HepG2 (cell line): ENCODE measurements at regions not wholly inside any gene's neighbourhood (a gene's known extent, or its start where the extent isn't known, plus 50 kb on each side); places are given as distances from the start of the nearest gene placed in this dataset.

Experiments used
- ATAC-seq: fragments of 200-7000 bp; cut with Tn5 transposase; 3 replicates; pipeline ENCODE4 v1.9.1; 2020; ENCODE audit warnings: mild to moderate bottlenecking, moderate library complexity
- BruUV-seq: library from RNA; stranded (reverse); fragments of 400-500 nt; replicated peaks from 2 replicates; lab custom pipeline; 2021; lab: Mats Ljungman, UMichigan
- CTCF ChIA-PET: fragments of 300-600 bp; formaldehyde crosslinking; extraction: SDS; loops from one replicate; lab custom pipeline; 2021; ENCODE audit warnings: low total read pairs, inconsistent platforms, low intra/inter-chr PET ratio; lab: Yijun Ruan, JAX
- POLR2A ChIA-PET: fragments of 350-600 bp; sonication (Branson Sonifier 250); formaldehyde crosslinking; loops from one replicate; lab custom pipeline; 2020; ENCODE audit warnings: antibody characterized with exemption, inconsistent platforms; lab: Yijun Ruan, JAX
- DNase-seq: peaks from one replicate; pipeline ENCODE4 v3.0.0-alpha.2; 2015; ENCODE audit warnings: low spot score
- FAIRE-seq: peaks from 3 replicates; lab custom pipeline; 2011; peaks lifted over from hg19 to GRCh38; lab: Jason Lieb, UNC
- H2AFZ ChIP-seq: one replicate; pipeline ENCODE4 v1.6.1; 2011; ENCODE audit warnings: low read length, inconsistent platforms
- H3K27ac ChIP-seq: fragments of 300-600 bp; 3 replicates; pipeline ENCODE4 v1.8.0; 2011; ENCODE audit warnings: mixed run types, mild to moderate bottlenecking, mixed read lengths, low read length, inconsistent platforms; ENCODE audit not compliant: insufficient read depth; ENCODE audit errors: extremely low read length
- H3K27me3 ChIP-seq, 2 experiments: fragments of 200-600 bp in 1 of 2; 2 replicates in 1 of 2; 3 replicates in 1 of 2; pipeline versions ENCODE4 v1.6.0 to v1.8.0; 2011; ENCODE audit warnings: low read length in 2 of 2, mild to moderate bottlenecking in 2 of 2, moderate library complexity in 2 of 2, inconsistent platforms in 1 of 2; ENCODE audit not compliant: insufficient read depth in 2 of 2, control insufficient read depth in 1 of 2
- H3K36me3 ChIP-seq, 2 experiments: fragments of 200-600 bp in 1 of 2; replicated peaks in 1 of 2; 2 replicates in 1 of 2; 3 replicates in 1 of 2; pipeline versions ENCODE4 v1.5.1 to v1.8.0; 2011; ENCODE audit warnings: low read length in 2 of 2, inconsistent platforms in 1 of 2; ENCODE audit not compliant: insufficient read depth in 2 of 2, control insufficient read depth in 1 of 2
- H3K4me1 ChIP-seq: 2 replicates; pipeline ENCODE4 v1.5.1; 2012; ENCODE audit warnings: low read length, inconsistent platforms; ENCODE audit not compliant: insufficient read depth
- H3K4me2 ChIP-seq: 2 replicates; pipeline ENCODE4 v1.6.0; 2011; ENCODE audit warnings: low read depth, low read length, inconsistent platforms
- H3K4me3 ChIP-seq, 3 experiments: fragments of 200-600 bp in 1 of 3; sonication (generic), shearing (Covaris generic) in 1 of 3; replicated peaks in 1 of 3; 2 replicates each; pipeline ENCODE4 v1.5.1; 2011 to 2016; ENCODE audit warnings: low read length in 3 of 3, inconsistent platforms in 2 of 3, low read depth in 2 of 3, mild to moderate bottlenecking in 2 of 3, control low read depth in 1 of 3, mixed read lengths in 1 of 3; ENCODE audit not compliant: insufficient read depth in 1 of 3
- H3K79me2 ChIP-seq: one replicate; pipeline ENCODE4 v1.6.1; 2011; ENCODE audit warnings: low read length, inconsistent platforms; ENCODE audit not compliant: insufficient read depth
- H3K9ac ChIP-seq: 2 replicates; pipeline ENCODE4 v1.6.0; 2011; ENCODE audit warnings: mild to moderate bottlenecking, low read depth, low read length, inconsistent platforms; ENCODE audit not compliant: insufficient read depth
- H3K9me3 ChIP-seq: 2 replicates; pipeline ENCODE4 v1.5.1; 2012; ENCODE audit warnings: mild to moderate bottlenecking, low read length
- H4K20me1 ChIP-seq: 2 replicates; pipeline ENCODE4 v1.6.0; 2011; ENCODE audit warnings: inconsistent platforms, mild to moderate bottlenecking, low read length, moderate library complexity; ENCODE audit not compliant: insufficient read depth
- MAFK ChIP-seq, 2 experiments: IDR thresholded peaks in 1 of 2; conservative IDR thresholded peaks in 1 of 2; 2 replicates each; pipeline ENCODE4 v1.6.1; 2011; ENCODE audit warnings: improper control_type of control experiment in 2 of 2, low read length in 2 of 2
- NFKB2 ChIP-seq: sonication (generic); formaldehyde crosslinking; IDR thresholded peaks from 2 replicates; pipeline ENCODE4 v1.4.0; 2020; ENCODE audit warnings: missing genetic modification reagents, borderline replicate concordance
- RXRA ChIP-seq: sonication (generic); formaldehyde crosslinking; IDR thresholded peaks from 2 replicates; pipeline ENCODE4 v1.5.1; 2020; ENCODE audit warnings: missing genetic modification reagents
- ZHX1 ChIP-seq: sonication (generic); formaldehyde crosslinking; IDR thresholded peaks from 2 replicates; pipeline ENCODE4 v1.8.1; 2022; ENCODE audit warnings: low read depth, mild to moderate bottlenecking, missing genetic modification reagents
- ZNF382 ChIP-seq: sonication (generic); formaldehyde crosslinking; IDR thresholded peaks from 2 replicates; pipeline ENCODE4 v1.5.0; 2020; ENCODE audit warnings: missing genetic modification reagents, mild to moderate bottlenecking, borderline replicate concordance
- WGBS: methylation state at CpG from one replicate; pipeline ENCODE4 v1.1.6; 2017; ENCODE audit warnings: low lambda C conversion rate; 5-methylcytosine and 5-hydroxymethylcytosine counted together
- in situ Hi-C: cut with HindIII; loops from 2 replicates; pipeline ENCODE4 v1.10.0; 2017; ENCODE audit warnings: low pct_unique_long_range_greater_than_20kb; ENCODE audit not compliant: extremely low pct_ligation_motif_present
- intact Hi-C: fragments of 100-400 bp; cut with micrococcal nuclease; formaldehyde crosslinking; loops from one replicate; pipeline ENCODE4 v1.10.0; 2022; ENCODE audit not compliant: unreplicated experiment
- TF ChIP-seq, protein P1 (sequence below): sonication (generic); formaldehyde crosslinking; IDR thresholded peaks from 2 replicates; pipeline ENCODE4 v1.9.0; 2021; ENCODE audit warnings: missing genetic modification reagents, borderline replicate concordance

- 0 out of 2 replicates have a peak, but pooled peaks cover 5% of the 10 kb centered on the region for H3K9me3 ChIP-seq
- ChIA-PET POLR2A (no interaction called here), CTCF (no interaction called here)
- H3K9ac ChIP-seq, result no peak overlapping the region
- H3K4me1 ChIP-seq, result no peaks in the 10 kb centered on the region
- TF ChIP-seq RXRA (CRISPR knock-in tag) (no peak), NFKB2 (no peak), MAFK (conservative IDR thresholded peaks at IDR 0.05 in 1 of 2, IDR thresholded peaks at IDR 0.05 in 1 of 2; ENCODE audit: low read length in 2 of 2) (peak in 1 of 2 experiments; percentile 2; a peak in 1 of 4 replicates)
- no peak for FAIRE-seq
- in situ Hi-C loops, result no loop called here
- no peaks in the 10 kb centered on the region for H3K36me3 ChIP-seq
- DNase-seq, result no peak
- no peaks in the 10 kb centered on the region for H3K27me3 ChIP-seq
- H2AFZ ChIP-seq, result no peak overlapping the region
- 44% methylated on average over 2 of the region's 2 CpGs for WGBS
- intact Hi-C loops, result no loop called here
- H3K4me3 ChIP-seq, result no peak overlapping the region
- no TSS peak for BruUV-seq
- no peaks in the 10 kb centered on the region for H3K79me2 ChIP-seq
- no peaks in the 10 kb centered on the region for H4K20me1 ChIP-seq
- H3K4me2 ChIP-seq, result no peak overlapping the region
- ATAC-seq, result no peak
- no peak overlapping the region for H3K27ac ChIP-seq
Measured at GRCh38 chr14:56378475-56378877, 201.1 kb upstream of the TMEM260 start.

- no peaks in the 10 kb centered on the region for H3K36me3 ChIP-seq
- H3K4me1 ChIP-seq, result no peaks in the 10 kb centered on the region
- 0% methylated on average over 2 of the region's 2 CpGs for WGBS
- no peak overlapping the region for H3K9ac ChIP-seq
- DNase-seq (no peak), FAIRE-seq (no peak), ATAC-seq (no peak)
- no peak overlapping the region for H3K4me3 ChIP-seq
- ChIA-PET CTCF (no interaction called here), POLR2A (no interaction called here)
- H3K27ac ChIP-seq, result no peak overlapping the region
- TF ChIP-seq ZNF382 (CRISPR knock-in tag), result no peak
- TF ChIP-seq, protein P1, sequence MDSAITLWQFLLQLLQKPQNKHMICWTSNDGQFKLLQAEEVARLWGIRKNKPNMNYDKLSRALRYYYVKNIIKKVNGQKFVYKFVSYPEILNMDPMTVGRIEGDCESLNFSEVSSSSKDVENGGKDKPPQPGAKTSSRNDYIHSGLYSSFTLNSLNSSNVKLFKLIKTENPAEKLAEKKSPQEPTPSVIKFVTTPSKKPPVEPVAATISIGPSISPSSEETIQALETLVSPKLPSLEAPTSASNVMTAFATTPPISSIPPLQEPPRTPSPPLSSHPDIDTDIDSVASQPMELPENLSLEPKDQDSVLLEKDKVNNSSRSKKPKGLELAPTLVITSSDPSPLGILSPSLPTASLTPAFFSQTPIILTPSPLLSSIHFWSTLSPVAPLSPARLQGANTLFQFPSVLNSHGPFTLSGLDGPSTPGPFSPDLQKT, result no peak
- TF ChIP-seq ZHX1 (CRISPR knock-in tag), result no peak
- H3K9me3 ChIP-seq, result no peaks in the 10 kb centered on the region
- H4K20me1 ChIP-seq, result no peaks in the 10 kb centered on the region
- BruUV-seq, result no TSS peak
- H3K79me2 ChIP-seq, result no peaks in the 10 kb centered on the region
- no peaks in the 10 kb centered on the region for H3K27me3 ChIP-seq
- in situ Hi-C loops, result no loop called here
- no peak overlapping the region for H2AFZ ChIP-seq
- H3K4me2 ChIP-seq, result no peak overlapping the region
- intact Hi-C loops, result no loop called here
Measured at GRCh38 chr14:56379956-56380355, 199.6 kb upstream of the TMEM260 start.
